ENCODE measurements at regions not wholly inside any gene's neighbourhood (a gene's known extent, or its start where the extent isn't known, plus 50 kb on each side); places are given as distances from the start of the nearest gene placed in this dataset.

- no peak for DNase-seq
Observed at GRCh38 chr2:41924709-41925408, 123.0 kb upstream of the PKDCC start.

- no peak for DNase-seq
Observed at GRCh38 chr2:41925712-41926111, 122.1 kb upstream of the PKDCC start.

GRCh38 chr2:41926614-41927580, 120.9 kb upstream of the PKDCC start:
- no peak for DNase-seq

- DNase-seq, result no peak
Observed at GRCh38 chr2:41927581-41928264, 120.1 kb upstream of the PKDCC start.

- DNase-seq, result no peak
Observed at GRCh38 chr2:41928526-41928925, 119.3 kb upstream of the PKDCC start.

- DNase-seq, result no peak
Observed at GRCh38 chr2:41930807-41931566, 116.8 kb upstream of the PKDCC start.

- DNase-seq, result no peak
Observed at GRCh38 chr2:41932241-41933045, 115.4 kb upstream of the PKDCC start.

GRCh38 chr2:41933046-41933420, 114.8 kb upstream of the PKDCC start:
- DNase-seq, result no peak

GRCh38 chr2:41933585-41934320, 114.1 kb upstream of the PKDCC start:
- no peak for DNase-seq

- DNase-seq, result no peak
Observed at GRCh38 chr2:41934329-41934958, 113.4 kb upstream of the PKDCC start.

GRCh38 chr2:41935002-41935401, 112.8 kb upstream of the PKDCC start:
- DNase-seq, result no peak

GRCh38 chr2:41935825-41936224, 112.0 kb upstream of the PKDCC start:
- no peak for DNase-seq

GRCh38 chr2:41936771-41937463, 110.9 kb upstream of the PKDCC start:
- no peak for DNase-seq

GRCh38 chr2:41937464-41937906, 110.3 kb upstream of the PKDCC start:
- no peak for DNase-seq

GRCh38 chr2:41937921-41938708, 109.7 kb upstream of the PKDCC start:
- DNase-seq, result no peak

GRCh38 chr2:41940060-41940744, 107.6 kb upstream of the PKDCC start:
- DNase-seq, result no peak

- no peak for DNase-seq
Observed at GRCh38 chr2:41940745-41941063, 107.1 kb upstream of the PKDCC start.

- no peak for DNase-seq
Observed at GRCh38 chr2:41941831-41942230, 106.0 kb upstream of the PKDCC start.

GRCh38 chr2:41942278-41942677, 105.5 kb upstream of the PKDCC start:
- no peak for DNase-seq
